GM23338 (cell line): ENCODE measurements at regions not wholly inside any gene's neighbourhood (a gene's known extent, or its start where the extent isn't known, plus 50 kb on each side); places are given as distances from the start of the nearest gene placed in this dataset.

Experiments used
- ATAC-seq: fragments of 200-7000 bp; cut with Tn5 transposase; 3 replicates; pipeline ENCODE4 v1.9.1; 2020
- DNase-seq: peaks from one replicate; pipeline ENCODE4 v3.0.0-alpha.2; 2015; ENCODE audit warnings: low spot score
- H2AFZ ChIP-seq: fragments of 200-600 bp; sonication (generic); 2 replicates; pipeline ENCODE4 v1.8.0; 2016; ENCODE audit warnings: antibody characterized with exemption, mild to moderate bottlenecking, moderate library complexity
- H3F3A ChIP-seq: fragments of 200-600 bp; sonication (generic); replicated peaks from 2 replicates; pipeline ENCODE4 v1.8.0; 2017; ENCODE audit warnings: antibody characterized with exemption, mixed run types, low read depth
- H3K27ac ChIP-seq: fragments of 200-600 bp; sonication (generic); 2 replicates; pipeline ENCODE4 v1.6.1; 2016; ENCODE audit warnings: low read depth
- H3K27me3 ChIP-seq: fragments of 200-600 bp; sonication (generic); 2 replicates; pipeline ENCODE4 v1.8.0; 2016; ENCODE audit warnings: mild to moderate bottlenecking, mixed run types, moderate library complexity; ENCODE audit not compliant: insufficient read depth
- H3K36me3 ChIP-seq: fragments of 200-600 bp; sonication (generic); 2 replicates; pipeline ENCODE4 v1.8.0; 2016; ENCODE audit warnings: mild to moderate bottlenecking; ENCODE audit not compliant: insufficient read depth
- H3K4me1 ChIP-seq: fragments of 200-600 bp; sonication (generic); 2 replicates; pipeline ENCODE4 v1.8.0; 2016; ENCODE audit warnings: mild to moderate bottlenecking, moderate library complexity; ENCODE audit not compliant: insufficient read depth
- H3K4me2 ChIP-seq: fragments of 200-600 bp; sonication (generic); 2 replicates; pipeline ENCODE4 v1.7.1; 2017; ENCODE audit warnings: mixed run types
- H3K4me3 ChIP-seq: fragments of 200-600 bp; sonication (generic); 2 replicates; pipeline ENCODE4 v1.6.1; 2016; ENCODE audit warnings: mixed run types
- H3K79me2 ChIP-seq: fragments of 200-600 bp; sonication (generic); replicated peaks from 2 replicates; pipeline ENCODE4 v1.8.0; 2017; ENCODE audit warnings: mild to moderate bottlenecking; ENCODE audit not compliant: insufficient read depth
- H3K9me2 ChIP-seq: fragments of 200-600 bp; sonication (generic); 2 replicates; pipeline ENCODE4 v1.8.0; 2017; ENCODE audit not compliant: insufficient read depth
- H4K20me1 ChIP-seq: fragments of 200-600 bp; sonication (generic); replicated peaks from 2 replicates; pipeline ENCODE4 v1.8.0; 2017; ENCODE audit warnings: mild to moderate bottlenecking; ENCODE audit not compliant: insufficient read depth
- H3K27ac Mint-ChIP-seq: 2 replicates; pipeline ENCODE4 v1.8.0; 2020; ENCODE audit warnings: inconsistent platforms, mild to moderate bottlenecking, moderate library complexity, mixed read lengths
- H3K27me3 Mint-ChIP-seq: 3 replicates; pipeline ENCODE4 v1.8.0; 2022; ENCODE audit warnings: low read depth, mild to moderate bottlenecking, moderate library complexity, mixed read lengths, inconsistent platforms; ENCODE audit not compliant: insufficient read depth, poor library complexity
- H3K36me3 Mint-ChIP-seq: 3 replicates; pipeline ENCODE4 v1.8.0; 2021; ENCODE audit warnings: low read depth, mild to moderate bottlenecking, inconsistent platforms, moderate library complexity, mixed read lengths
- H3K4me1 Mint-ChIP-seq: 3 replicates; pipeline ENCODE4 v1.8.0; 2020; ENCODE audit warnings: mild to moderate bottlenecking, inconsistent platforms, mixed read lengths
- H3K4me3 Mint-ChIP-seq: 3 replicates; pipeline ENCODE4 v1.8.0; 2021; ENCODE audit warnings: moderate library complexity, mild to moderate bottlenecking, inconsistent platforms, mixed read lengths
- H3K9me3 Mint-ChIP-seq: 3 replicates; pipeline ENCODE4 v1.8.0; 2020; ENCODE audit warnings: moderate library complexity, mild to moderate bottlenecking, inconsistent platforms, mixed read lengths
- CREB1 ChIP-seq: fragments of 250-450 bp; sonication (Bioruptor Pico); IDR thresholded peaks from 2 replicates; pipeline ENCODE4 v1.5.0; 2020; ENCODE audit warnings: low read depth, mild to moderate bottlenecking, moderate library complexity
- CTCF ChIP-seq, 2 experiments: fragments of 200-600 bp in 1 of 2; sonication (generic) in 1 of 2; conservative IDR thresholded peaks; 2 replicates each; pipeline versions ENCODE4 v1.5.1 to v1.6.1; 2016 to 2017; ENCODE audit warnings: antibody characterized with exemption in 2 of 2, low read depth in 2 of 2, mild to moderate bottlenecking in 2 of 2, moderate library complexity in 1 of 2
- EZH2 ChIP-seq: fragments of 200-600 bp; sonication (generic); IDR thresholded peaks from one replicate; pipeline ENCODE4 v1.8.0; 2017; ENCODE audit warnings: antibody characterized with exemption, mild to moderate bottlenecking, low read depth; ENCODE audit not compliant: unreplicated experiment
- REST ChIP-seq: IDR thresholded peaks from one replicate; pipeline ENCODE4 v1.6.1; 2018; ENCODE audit warnings: antibody characterized with exemption; ENCODE audit not compliant: unreplicated experiment
- ZNF331 ChIP-seq: fragments of 250-450 bp; sonication (Bioruptor Pico); IDR thresholded peaks from 2 replicates; pipeline ENCODE4 v1.5.0; 2020; ENCODE audit warnings: low read depth, mild to moderate bottlenecking, moderate library complexity
- ZNF462 ChIP-seq: fragments of 250-450 bp; sonication (Bioruptor Pico); IDR thresholded peaks from 2 replicates; pipeline ENCODE4 v1.5.0; 2020; ENCODE audit warnings: mild to moderate bottlenecking, moderate library complexity

GRCh38 chr2:64846177-64846576 lies 143.0 kb upstream of the SLC1A4 start (continued):
- TF ChIP-seq ZNF462 (CRISPR knock-in tag) (no peak), ZNF331 (CRISPR knock-in tag) (no peak), CTCF (conservative IDR thresholded peaks at IDR 0.05; ENCODE audit: low read depth in 2 of 2) (no peak)

- no peaks in the 10 kb centered on the region for H4K20me1 ChIP-seq
- DNase-seq, result peak; percentile 41
- H3K27me3 ChIP-seq, result no peaks in the 10 kb centered on the region
- no peaks in the 10 kb centered on the region for H3K9me3 Mint-ChIP-seq
- no peak overlapping the region for H3K4me3 Mint-ChIP-seq
- H3K27me3 Mint-ChIP-seq, result peaks cover 2% of the 10 kb centered on the region
- no peaks in the 10 kb centered on the region for H3K9me2 ChIP-seq
- peak; percentile 69 for ATAC-seq
- H3K36me3 ChIP-seq, result no peaks in the 10 kb centered on the region
- no peaks in the 10 kb centered on the region for H3K36me3 Mint-ChIP-seq
- TF ChIP-seq CREB1, result no peak
- peak in 1 of 2 experiments; percentile 50; a peak in 2 of 4 replicates for TF ChIP-seq CTCF (conservative IDR thresholded peaks at IDR 0.05; ENCODE audit: low read depth in 2 of 2)
- TF ChIP-seq EZH2, result no peak
- no peak for TF ChIP-seq ZNF331 (CRISPR knock-in tag)
- TF ChIP-seq REST, result no peak
- 0 out of 2 replicates have a peak, but pooled peaks cover 2% of the 10 kb centered on the region for H3F3A ChIP-seq
- peaks cover 16% of the 10 kb centered on the region for H3K4me1 Mint-ChIP-seq
- H3K4me3 ChIP-seq, result no peak overlapping the region
- peak overlapping the region; percentile 87; the same call in 1 of the 2 replicates for H2AFZ ChIP-seq
- H3K27ac Mint-ChIP-seq, result no peak overlapping the region
- H3K4me2 ChIP-seq, result no peak overlapping the region
- no peak overlapping the region for H3K27ac ChIP-seq
- H3K79me2 ChIP-seq, result no peaks in the 10 kb centered on the region
- 0 out of 2 replicates have a peak, but pooled peaks cover 12% of the 10 kb centered on the region for H3K4me1 ChIP-seq
Measured at GRCh38 chr2:64847930-64848329, 141.3 kb upstream of the SLC1A4 start.
